ENCODE measurements at regions not wholly inside any gene's neighbourhood (a gene's known extent, or its start where the extent isn't known, plus 50 kb on each side); places are given as distances from the start of the nearest gene placed in this dataset.

DNA sequence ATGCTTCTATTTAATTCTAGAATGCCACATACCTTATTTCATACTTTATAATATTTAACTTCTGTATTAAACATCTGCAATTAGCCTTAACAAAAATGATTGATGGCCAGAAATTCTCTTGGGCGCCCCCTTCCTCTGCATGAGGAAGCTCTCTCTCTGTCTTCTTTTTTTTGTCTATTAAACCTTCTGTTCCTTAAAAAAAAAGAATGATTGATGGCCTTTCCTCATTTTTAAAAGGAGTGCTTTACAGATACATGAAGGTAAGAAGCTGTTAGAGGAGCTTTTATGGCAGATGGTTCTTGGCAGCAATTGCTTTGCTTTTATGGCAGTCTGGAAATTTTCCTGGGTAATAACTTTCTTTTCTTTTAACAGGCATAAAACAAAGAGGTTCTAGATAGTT is 526.9 kb downstream of the SLC4A3 start:
- Histone ChIP-seq H2AFZ (ENCODE audit: low read length) (no peak overlapping the region), H3K27ac (ENCODE audit: low read depth, low read length) (no peak overlapping the region), H3K27me3 (ENCODE audit: insufficient read depth, low read length) (no peaks in the 10 kb centered on the region), H4K20me1 (ENCODE audit: insufficient read depth, low read length) (no peaks in the 10 kb centered on the region), H3K4me3 (ENCODE audit: insufficient read depth, low read length) (no peak overlapping the region), H3K4me2 (ENCODE audit: insufficient read depth, low read length) (no peak overlapping the region), H3K79me2 (ENCODE audit: insufficient read depth, low read length) (no peaks in the 10 kb centered on the region), H3K4me1 (ENCODE audit: insufficient read depth, low read length) (no peaks in the 10 kb centered on the region), H3K36me3 (ENCODE audit: insufficient read depth, low read length) (no peaks in the 10 kb centered on the region), H3K9me3 (ENCODE audit: low read depth, low read length) (no peaks in the 10 kb centered on the region)
- TF ChIP-seq, protein P1, sequence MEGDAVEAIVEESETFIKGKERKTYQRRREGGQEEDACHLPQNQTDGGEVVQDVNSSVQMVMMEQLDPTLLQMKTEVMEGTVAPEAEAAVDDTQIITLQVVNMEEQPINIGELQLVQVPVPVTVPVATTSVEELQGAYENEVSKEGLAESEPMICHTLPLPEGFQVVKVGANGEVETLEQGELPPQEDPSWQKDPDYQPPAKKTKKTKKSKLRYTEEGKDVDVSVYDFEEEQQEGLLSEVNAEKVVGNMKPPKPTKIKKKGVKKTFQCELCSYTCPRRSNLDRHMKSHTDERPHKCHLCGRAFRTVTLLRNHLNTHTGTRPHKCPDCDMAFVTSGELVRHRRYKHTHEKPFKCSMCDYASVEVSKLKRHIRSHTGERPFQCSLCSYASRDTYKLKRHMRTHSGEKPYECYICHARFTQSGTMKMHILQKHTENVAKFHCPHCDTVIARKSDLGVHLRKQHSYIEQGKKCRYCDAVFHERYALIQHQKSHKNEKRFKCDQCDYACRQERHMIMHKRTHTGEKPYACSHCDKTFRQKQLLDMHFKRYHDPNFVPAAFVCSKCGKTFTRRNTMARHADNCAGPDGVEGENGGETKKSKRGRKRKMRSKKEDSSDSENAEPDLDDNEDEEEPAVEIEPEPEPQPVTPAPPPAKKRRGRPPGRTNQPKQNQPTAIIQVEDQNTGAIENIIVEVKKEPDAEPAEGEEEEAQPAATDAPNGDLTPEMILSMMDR (IDR thresholded peaks at IDR 0.05; ENCODE audit: extremely low read depth, low read depth, low read length): peak; percentile 36
- no peak for DNase-seq (ENCODE audit: insufficient read length, low spot score, missing footprints)

DNA sequence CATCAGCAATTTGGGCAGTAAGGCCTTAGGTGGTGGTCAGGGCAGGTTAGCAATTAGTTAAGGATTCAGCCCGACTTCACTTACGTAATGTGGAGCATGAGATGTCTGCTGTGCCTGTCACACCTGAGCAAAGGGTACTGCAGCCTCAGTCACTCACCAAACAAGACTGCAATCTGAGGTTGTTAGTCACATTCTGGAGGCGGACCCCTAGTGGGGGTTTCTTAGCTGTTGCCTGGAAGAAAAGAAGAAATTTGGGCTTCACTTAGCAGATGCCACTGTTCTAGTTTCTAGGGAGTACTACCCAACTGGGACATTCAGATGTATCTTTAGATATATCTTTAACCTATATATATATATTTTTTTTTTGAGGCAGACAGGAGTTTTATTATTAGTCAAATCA is 529.9 kb downstream of the SLC4A3 start:
- TF ChIP-seq, protein P1 (IDR thresholded peaks at IDR 0.05; ENCODE audit: extremely low read depth, low read depth, low read length): no peak
- no peaks in the 10 kb centered on the region for H4K20me1 ChIP-seq (ENCODE audit: insufficient read depth, low read length)
- no peak for DNase-seq (ENCODE audit: insufficient read length, low spot score, missing footprints)

DNA sequence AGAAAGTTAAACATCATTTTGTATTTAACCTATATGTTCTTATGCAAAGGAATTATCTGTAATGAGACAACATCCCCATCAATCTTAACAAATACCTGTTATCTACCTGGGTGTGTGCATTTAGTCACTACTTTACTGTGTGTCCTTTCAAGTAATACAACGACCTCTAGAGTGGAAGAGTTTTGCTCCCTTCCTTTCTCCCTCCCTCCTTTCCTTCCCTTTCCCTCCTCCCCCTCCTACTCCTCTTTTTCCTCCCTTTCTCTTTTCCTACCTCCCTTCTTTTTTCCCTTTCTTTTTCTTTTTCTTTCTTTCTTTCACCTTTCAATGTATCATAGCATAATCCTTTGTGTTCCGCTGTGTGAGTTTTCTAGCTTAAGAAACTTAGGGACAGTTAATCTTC is 532.3 kb downstream of the SLC4A3 start:
- Histone ChIP-seq H3K79me2 (ENCODE audit: insufficient read depth, low read length) (no peaks in the 10 kb centered on the region), H3K27ac (ENCODE audit: low read depth, low read length) (no peak overlapping the region), H3K4me2 (ENCODE audit: insufficient read depth, low read length) (no peak overlapping the region), H2AFZ (ENCODE audit: low read length) (no peak overlapping the region), H4K20me1 (ENCODE audit: insufficient read depth, low read length) (no peaks in the 10 kb centered on the region), H3K4me3 (ENCODE audit: insufficient read depth, low read length) (no peak overlapping the region), H3K9me3 (ENCODE audit: low read depth, low read length) (no peaks in the 10 kb centered on the region), H3K4me1 (ENCODE audit: insufficient read depth, low read length) (no peaks in the 10 kb centered on the region), H3K27me3 (ENCODE audit: insufficient read depth, low read length) (no peaks in the 10 kb centered on the region), H3K36me3 (ENCODE audit: insufficient read depth, low read length) (no peaks in the 10 kb centered on the region)
- TF ChIP-seq, protein P1 (IDR thresholded peaks at IDR 0.05; ENCODE audit: extremely low read depth, low read depth, low read length): no peak
- DNase-seq (ENCODE audit: insufficient read length, low spot score, missing footprints): no peak

More for the DNA sequence above, 529.9 kb downstream of the SLC4A3 start:
- H3K4me1 ChIP-seq (ENCODE audit: insufficient read depth, low read length): no peaks in the 10 kb centered on the region
- no peak overlapping the region for H3K4me2 ChIP-seq (ENCODE audit: insufficient read depth, low read length)
- H3K27me3 ChIP-seq (ENCODE audit: insufficient read depth, low read length): no peaks in the 10 kb centered on the region
- no peaks in the 10 kb centered on the region for H3K36me3 ChIP-seq (ENCODE audit: insufficient read depth, low read length)
- no peaks in the 10 kb centered on the region for H3K79me2 ChIP-seq (ENCODE audit: insufficient read depth, low read length)
- no peaks in the 10 kb centered on the region for H3K9me3 ChIP-seq (ENCODE audit: low read depth, low read length)
- H2AFZ ChIP-seq (ENCODE audit: low read length): no peak overlapping the region
- no peak overlapping the region for H3K27ac ChIP-seq (ENCODE audit: low read depth, low read length)
- no peak overlapping the region for H3K4me3 ChIP-seq (ENCODE audit: insufficient read depth, low read length)

DNA sequence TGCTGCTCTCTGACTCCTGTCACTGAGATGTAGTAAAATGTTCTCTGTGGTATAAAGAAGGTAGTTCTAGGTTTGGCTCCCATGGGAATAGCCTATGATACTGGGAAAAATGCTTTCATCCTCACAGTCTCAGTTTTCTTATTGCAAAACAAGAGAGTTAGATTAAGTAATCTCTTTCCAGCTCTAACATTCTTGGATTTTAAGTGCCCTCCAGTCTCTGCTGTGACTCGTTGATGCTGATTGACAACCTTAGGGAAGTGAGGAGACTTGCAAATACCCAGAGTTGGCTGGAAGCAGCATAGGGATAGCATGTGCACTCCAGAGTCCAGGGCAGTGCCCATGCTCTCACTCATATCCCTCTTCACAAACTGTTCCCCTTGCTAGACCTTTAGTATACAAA is 534.9 kb downstream of the SLC4A3 start:
- no peaks in the 10 kb centered on the region for H3K36me3 ChIP-seq (ENCODE audit: insufficient read depth, low read length)
- H3K4me2 ChIP-seq (ENCODE audit: insufficient read depth, low read length): no peak overlapping the region
- no peaks in the 10 kb centered on the region for H4K20me1 ChIP-seq (ENCODE audit: insufficient read depth, low read length)
- TF ChIP-seq, protein P1 (IDR thresholded peaks at IDR 0.05; ENCODE audit: extremely low read depth, low read depth, low read length): no peak
- no peaks in the 10 kb centered on the region for H3K4me1 ChIP-seq (ENCODE audit: insufficient read depth, low read length)
- no peak overlapping the region for H3K4me3 ChIP-seq (ENCODE audit: insufficient read depth, low read length)
- no peak overlapping the region for H3K27ac ChIP-seq (ENCODE audit: low read depth, low read length)
- H3K9me3 ChIP-seq (ENCODE audit: low read depth, low read length): no peaks in the 10 kb centered on the region
- no peaks in the 10 kb centered on the region for H3K79me2 ChIP-seq (ENCODE audit: insufficient read depth, low read length)
- no peak overlapping the region for H2AFZ ChIP-seq (ENCODE audit: low read length)
- DNase-seq (ENCODE audit: insufficient read length, low spot score, missing footprints): no peak
- H3K27me3 ChIP-seq (ENCODE audit: insufficient read depth, low read length): no peaks in the 10 kb centered on the region
